Stimulated activated CD4-positive, alpha-beta T cell treated with anti-CD3 and anti-CD28 coated beads, TNF-alpha, amount 100 ng/mL, for 4 hours (primary cell): ENCODE measurements at regions not wholly inside any gene's neighbourhood (a gene's known extent, or its start where the extent isn't known, plus 50 kb on each side); places are given as distances from the start of the nearest gene placed in this dataset.
"Not testable (repeated sequence)": the region's sequence is repeated elsewhere in the genome, so short reads cannot be mapped to it uniquely, and the experiment has no call there.

Source experiments
- DNase-seq, 3 experiments: peaks; one replicate each; pipeline ENCODE4 v3.0.0-alpha.2; 2020; ENCODE audit warnings: low read depth in 3 of 3

DNA sequence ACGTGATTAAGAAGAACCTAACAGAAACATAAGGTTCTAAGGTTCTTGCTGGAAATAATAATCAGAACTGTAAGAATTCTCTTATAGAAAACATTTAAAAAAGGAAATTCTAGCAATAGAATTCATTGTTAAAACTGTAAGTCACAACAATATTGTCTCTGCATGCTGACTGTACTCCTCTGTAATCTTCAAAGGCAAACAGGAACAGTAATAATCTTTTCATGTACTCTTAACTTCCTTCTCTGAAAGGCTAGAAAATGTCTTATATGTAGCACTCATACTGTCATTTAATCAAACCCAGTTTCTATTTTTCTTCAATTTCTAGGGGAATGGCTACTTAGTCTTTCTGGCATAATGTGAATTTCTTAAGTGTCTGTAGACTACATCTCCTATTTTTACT is 103.5 kb upstream of the AGAP9 start:
- DNase-seq = not testable (repeated sequence)

- DNase-seq = not testable (repeated sequence)
Observed at GRCh38 chr10:47622719-47623118, 99.3 kb upstream of the AGAP9 start.

- not testable (repeated sequence) for DNase-seq
Observed at GRCh38 chr10:47619300-47620012, 96.0 kb upstream of the AGAP9 start.

- DNase-seq = not testable (repeated sequence)
Observed at GRCh38 chr10:47609311-47609710, 85.9 kb upstream of the AGAP9 start.

DNA sequence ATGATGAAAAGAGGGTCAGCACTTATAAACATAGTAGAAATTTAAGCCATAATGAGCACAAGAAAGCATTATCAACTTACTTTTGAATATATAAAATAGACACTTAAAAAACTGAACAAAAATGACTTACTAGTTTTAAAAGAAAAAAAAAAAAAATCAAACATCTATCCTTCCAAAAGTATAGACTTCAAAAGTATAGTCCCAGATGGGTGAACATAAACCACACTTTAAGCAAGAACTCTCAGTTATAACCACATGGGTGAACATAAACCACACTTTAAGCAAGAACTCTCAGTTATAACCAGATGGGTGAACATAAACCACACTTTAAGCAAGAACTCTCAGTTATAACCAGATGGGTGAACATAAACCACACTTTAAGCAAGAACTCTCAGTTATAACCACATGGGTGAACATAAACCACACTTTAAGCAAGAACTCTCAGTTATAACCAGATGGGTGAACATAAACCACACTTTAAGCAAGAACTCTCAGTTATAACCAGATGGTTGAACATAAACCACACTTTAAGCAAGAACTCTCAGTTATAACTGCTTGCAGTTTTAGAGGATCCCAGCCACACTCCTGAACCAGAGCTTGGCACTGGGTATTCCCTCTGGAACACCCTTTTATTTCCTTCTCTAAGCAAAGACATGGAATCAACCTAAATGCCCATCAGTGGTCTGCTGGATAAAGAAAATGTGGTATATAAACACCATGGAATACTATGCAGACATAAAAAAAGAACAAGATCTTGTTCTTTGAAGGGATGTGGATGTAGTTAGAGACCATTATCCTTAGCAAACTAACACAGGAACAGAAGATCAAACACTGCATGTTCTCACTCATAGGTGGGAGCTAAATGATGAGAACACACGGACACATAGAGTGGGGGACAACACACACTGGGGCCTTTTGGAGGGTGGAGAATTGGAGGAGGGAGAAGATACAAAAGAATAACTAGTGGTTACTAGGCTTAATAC is 82.6 kb upstream of the AGAP9 start:
- not testable (repeated sequence) for DNase-seq

DNA sequence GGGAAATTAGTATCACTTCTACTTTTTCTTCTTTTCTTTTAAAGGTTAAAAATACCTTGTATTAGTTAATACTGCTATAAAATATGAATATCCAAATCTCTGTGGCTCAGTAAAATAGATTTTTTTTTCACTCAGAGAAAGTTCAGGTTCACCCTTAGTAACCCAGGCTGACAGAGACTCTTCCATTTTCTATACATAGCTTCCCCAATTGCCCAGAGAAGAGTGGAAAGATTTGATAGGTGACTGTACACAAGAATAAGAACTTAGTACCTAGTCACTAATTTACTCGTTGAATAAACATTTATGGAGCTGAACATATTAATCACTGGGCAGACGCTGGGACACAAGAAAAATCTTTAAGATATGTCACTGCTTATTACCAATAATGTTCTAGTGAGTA is 77.2 kb upstream of the AGAP9 start:
- DNase-seq = not testable (repeated sequence)

DNA sequence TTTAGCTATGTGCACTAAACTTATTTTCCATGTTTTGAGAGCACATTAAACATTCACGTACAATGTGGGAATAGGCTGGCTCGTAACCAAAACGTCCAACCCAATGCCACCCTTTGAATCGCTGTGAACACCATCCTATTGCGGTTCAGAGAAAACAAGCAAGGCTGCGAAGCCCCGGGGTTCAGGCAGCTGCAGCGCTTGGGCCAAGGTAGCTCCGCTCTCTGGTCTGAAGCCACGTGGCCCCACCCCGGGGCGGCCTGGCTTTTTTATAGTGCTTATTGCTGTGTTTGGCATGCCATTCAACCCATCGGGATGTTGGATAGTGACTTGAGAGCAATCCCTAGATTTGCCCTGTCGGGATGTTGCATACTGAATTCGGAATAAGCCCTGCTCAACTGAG is 76.7 kb upstream of the AGAP9 start:
- not testable (repeated sequence) for DNase-seq

- DNase-seq = not testable (repeated sequence)
Observed at GRCh38 chr10:47599657-47600056, 76.2 kb upstream of the AGAP9 start.

DNA sequence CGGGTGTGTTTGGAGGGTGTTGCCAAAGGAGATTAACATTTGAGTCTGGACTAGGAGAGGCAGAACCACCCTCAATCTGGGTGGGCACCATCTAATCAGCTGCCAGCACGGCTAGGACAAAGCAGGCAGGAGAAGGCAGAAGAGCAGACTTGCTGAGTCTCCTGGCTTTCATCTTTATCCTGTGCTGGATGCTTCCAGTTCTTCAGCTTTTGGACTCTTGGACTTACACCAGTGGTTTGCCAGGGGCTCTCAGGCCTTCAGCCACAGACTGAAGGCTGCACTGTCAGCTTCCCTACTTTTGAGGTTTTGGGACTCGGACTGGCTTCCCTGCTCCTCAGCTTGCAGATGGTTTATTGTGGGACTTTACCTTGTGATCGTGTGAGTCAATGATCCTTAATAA is 70.4 kb upstream of the AGAP9 start:
- not testable (repeated sequence) for DNase-seq

- DNase-seq = not testable (repeated sequence)
Observed at GRCh38 chr10:47593129-47593528, 69.7 kb upstream of the AGAP9 start.

GRCh38 chr10:47590956-47591355 is 67.5 kb upstream of the AGAP9 start:
- DNase-seq = not testable (repeated sequence)

DNA sequence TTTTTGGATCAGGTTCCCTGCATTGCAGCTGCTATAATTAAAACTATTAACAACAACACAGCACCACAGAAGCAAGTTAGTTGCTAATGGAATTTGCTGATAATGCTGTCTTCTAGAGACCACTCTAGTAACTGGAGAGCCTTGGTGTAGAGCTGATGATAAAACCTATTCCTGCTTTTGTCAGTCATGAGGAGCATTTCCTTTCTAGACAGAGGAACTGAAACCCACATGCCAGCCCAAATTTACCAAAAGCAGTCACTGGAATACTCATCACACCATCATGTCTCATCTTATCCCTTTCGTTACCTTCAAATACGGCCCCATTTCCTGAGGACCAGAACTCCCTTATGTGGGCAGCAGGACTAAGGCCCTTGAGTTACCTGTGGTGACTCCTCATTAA is 67.1 kb upstream of the AGAP9 start:
- DNase-seq = not testable (repeated sequence)

DNA sequence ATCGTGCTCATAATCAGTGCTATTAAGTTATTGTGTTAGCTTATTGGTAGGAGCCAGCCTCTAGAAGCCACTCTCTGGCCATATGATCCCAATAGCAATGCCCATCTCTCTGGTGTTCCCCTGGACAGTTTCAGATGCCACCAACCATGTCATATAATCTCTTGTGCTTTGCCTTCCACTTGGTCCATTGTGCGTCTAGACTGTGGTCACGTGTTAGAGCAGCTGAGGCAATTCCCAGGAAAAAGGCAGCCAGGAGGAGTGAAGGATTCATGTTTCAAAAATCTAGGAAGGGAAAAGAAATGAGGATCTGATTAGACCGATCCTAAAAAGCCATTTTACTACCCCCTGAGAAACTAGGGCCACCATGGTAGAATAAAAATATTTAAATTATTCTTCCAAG is 58.6 kb upstream of the AGAP9 start:
- not testable (repeated sequence) for DNase-seq

- DNase-seq = not testable (repeated sequence)
Observed at GRCh38 chr10:47580063-47580462, 56.6 kb upstream of the AGAP9 start.

DNA sequence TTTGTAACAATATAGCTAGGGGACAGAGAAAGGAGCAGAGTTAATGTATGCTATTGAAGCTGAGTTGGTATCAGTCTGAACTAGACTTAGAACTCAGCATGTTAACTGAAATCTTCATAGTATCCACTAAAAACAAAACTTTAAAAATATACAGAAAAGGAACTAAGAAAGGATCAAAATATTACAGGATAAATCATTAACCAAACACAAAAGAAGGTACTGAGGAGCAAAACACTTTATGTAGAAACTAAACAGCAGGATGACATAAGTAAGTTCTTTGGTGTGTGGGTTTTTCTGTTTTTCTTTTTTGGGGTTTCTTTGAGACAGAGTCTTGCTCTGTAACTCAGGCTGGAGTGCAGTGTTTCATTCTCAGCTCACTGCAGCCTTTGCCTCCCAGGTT is 55.1 kb upstream of the AGAP9 start:
- DNase-seq = not testable (repeated sequence)
